Kidney (tissue), 13 donors: ENCODE measurements at regions not wholly inside any gene's neighbourhood (a gene's known extent, or its start where the extent isn't known, plus 50 kb on each side); places are given as distances from the start of the nearest gene placed in this dataset.

ENCODE experiments used
- DNase-seq, 5 donors: peaks; one replicate each; pipeline ENCODE4 v3.0.0-alpha.2; 2013 to 2020
- FAIRE-seq: peaks from 2 replicates; lab custom pipeline; 2012; peaks lifted over from hg19 to GRCh38; lab: Jason Lieb, UNC
- H3K27ac ChIP-seq, 2 donors: one replicate each; pipeline ENCODE4 v1.7.0; 2013; ENCODE audit warnings: low read depth in 2 of 2, low read length in 2 of 2, inconsistent platforms in 1 of 2
- H3K27me3 ChIP-seq: one replicate; pipeline ENCODE4 v1.7.1; 2013; ENCODE audit warnings: low read length, inconsistent platforms; ENCODE audit not compliant: control insufficient read depth, insufficient read depth
- H3K36me3 ChIP-seq, 3 donors: one replicate each; pipeline versions ENCODE4 v1.7.0 to v1.7.1; 2013; ENCODE audit warnings: low read length in 3 of 3, control low read depth in 1 of 3, inconsistent platforms in 1 of 3; ENCODE audit not compliant: insufficient read depth in 3 of 3, control insufficient read depth in 2 of 3
- H3K4me1 ChIP-seq, 3 donors: one replicate each; pipeline versions ENCODE4 v1.7.0 to v1.7.1; 2013; ENCODE audit warnings: low read length in 3 of 3, inconsistent platforms in 1 of 3, low read depth in 1 of 3; ENCODE audit not compliant: control insufficient read depth in 2 of 3, insufficient read depth in 2 of 3
- H3K4me3 ChIP-seq, 3 donors: one replicate each; pipeline versions ENCODE4 v1.7.0 to v1.8.1; 2013; ENCODE audit warnings: low read length in 3 of 3, control low read depth in 1 of 3, inconsistent platforms in 1 of 3
- H3K9ac ChIP-seq, 3 donors: one replicate each; pipeline versions ENCODE4 v1.7.0 to v1.7.1; 2013; ENCODE audit warnings: low read length in 3 of 3, control low read depth in 1 of 3, inconsistent platforms in 1 of 3
- H3K9me3 ChIP-seq, 3 donors: one replicate each; pipeline versions ENCODE4 v1.7.0 to v1.7.1; 2013; ENCODE audit warnings: low read length in 3 of 3, control low read depth in 1 of 3, inconsistent platforms in 1 of 3; ENCODE audit not compliant: control insufficient read depth in 2 of 3, insufficient read depth in 1 of 3
- intact Hi-C: fragments of 100-400 bp; cut with DNase I; formaldehyde crosslinking; loops from one replicate; pipeline ENCODE4 v1.11.1; 2022
- TF ChIP-seq, protein P1 (sequence below): IDR thresholded peaks from 3 replicates; pipeline ENCODE4 v1.5.1; 2012; ENCODE audit warnings: mild to moderate bottlenecking, moderate library complexity, borderline replicate concordance; ENCODE audit not compliant: insufficient read depth; ENCODE audit errors: extremely low read depth
- donor health status: control.
- donor health status: control.
- donor health status: control.
- donor health status: control.
- donor health status: control.
- donor health status: DM: yes; HTN: yes; CAD: no.
- donor health status: Normal renal cell carcinoma (clear cell type).

DNA sequence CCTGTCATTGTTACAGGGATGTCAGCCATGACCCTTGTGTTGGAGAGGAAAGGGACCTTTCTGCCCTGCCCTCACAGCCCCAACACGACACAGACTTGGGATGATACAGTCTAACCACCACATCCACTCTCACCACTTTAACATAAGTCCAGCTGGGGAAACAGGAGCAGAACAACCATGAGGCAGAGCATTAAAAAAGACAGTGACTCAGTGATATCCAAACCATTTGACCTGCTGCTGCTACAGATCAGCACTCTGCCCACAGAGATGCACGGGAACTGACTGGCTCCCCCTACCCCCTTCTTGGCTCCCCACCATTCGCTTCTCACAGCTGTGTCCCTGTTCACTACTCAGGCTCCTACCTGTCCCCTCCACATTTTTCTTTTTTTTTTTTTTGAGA is 458.6 kb downstream of the ZNF608 start:
- DNase-seq (no peak), FAIRE-seq (no peak)
- Histone ChIP-seq H3K27me3 (no peaks in the 10 kb centered on the region), H3K9me3 (no peaks in the 10 kb centered on the region), H3K9ac (no peak overlapping the region), H3K36me3 (no peaks in the 10 kb centered on the region), H3K4me1 (no peaks in the 10 kb centered on the region), H3K4me3 (no peak overlapping the region), H3K27ac (no peak overlapping the region)
- intact Hi-C loops = no loop called here
- TF ChIP-seq, protein P1, sequence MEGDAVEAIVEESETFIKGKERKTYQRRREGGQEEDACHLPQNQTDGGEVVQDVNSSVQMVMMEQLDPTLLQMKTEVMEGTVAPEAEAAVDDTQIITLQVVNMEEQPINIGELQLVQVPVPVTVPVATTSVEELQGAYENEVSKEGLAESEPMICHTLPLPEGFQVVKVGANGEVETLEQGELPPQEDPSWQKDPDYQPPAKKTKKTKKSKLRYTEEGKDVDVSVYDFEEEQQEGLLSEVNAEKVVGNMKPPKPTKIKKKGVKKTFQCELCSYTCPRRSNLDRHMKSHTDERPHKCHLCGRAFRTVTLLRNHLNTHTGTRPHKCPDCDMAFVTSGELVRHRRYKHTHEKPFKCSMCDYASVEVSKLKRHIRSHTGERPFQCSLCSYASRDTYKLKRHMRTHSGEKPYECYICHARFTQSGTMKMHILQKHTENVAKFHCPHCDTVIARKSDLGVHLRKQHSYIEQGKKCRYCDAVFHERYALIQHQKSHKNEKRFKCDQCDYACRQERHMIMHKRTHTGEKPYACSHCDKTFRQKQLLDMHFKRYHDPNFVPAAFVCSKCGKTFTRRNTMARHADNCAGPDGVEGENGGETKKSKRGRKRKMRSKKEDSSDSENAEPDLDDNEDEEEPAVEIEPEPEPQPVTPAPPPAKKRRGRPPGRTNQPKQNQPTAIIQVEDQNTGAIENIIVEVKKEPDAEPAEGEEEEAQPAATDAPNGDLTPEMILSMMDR = no peak

GRCh38 chr5:124285733-124286132 is 460.7 kb downstream of the ZNF608 start:
- H3K4me1 ChIP-seq = no peaks in the 10 kb centered on the region
- no peak overlapping the region for H3K4me3 ChIP-seq
- H3K9ac ChIP-seq = no peak overlapping the region
- TF ChIP-seq, protein P1 = no peak
- no peaks in the 10 kb centered on the region for H3K9me3 ChIP-seq
- FAIRE-seq (no peak), DNase-seq (peak in 1 of 5 donors; percentile 27)
- intact Hi-C loops = no loop called here
- no peaks in the 10 kb centered on the region for H3K36me3 ChIP-seq
- H3K27me3 ChIP-seq = no peaks in the 10 kb centered on the region
- no peak overlapping the region for H3K27ac ChIP-seq

GRCh38 chr5:124285071-124285470 is 461.4 kb downstream of the ZNF608 start:
- intact Hi-C loops = no loop called here
- FAIRE-seq = no peak
- H3K4me1 ChIP-seq = no peaks in the 10 kb centered on the region
- no peak overlapping the region for H3K4me3 ChIP-seq
- no peaks in the 10 kb centered on the region for H3K36me3 ChIP-seq
- H3K27ac ChIP-seq = no peak overlapping the region
- H3K9me3 ChIP-seq = no peaks in the 10 kb centered on the region
- no peaks in the 10 kb centered on the region for H3K27me3 ChIP-seq
- peak in 1 of 5 donors; percentile 18 for DNase-seq
- H3K9ac ChIP-seq = no peak overlapping the region
- TF ChIP-seq, protein P1 = no peak

- H3K4me1 ChIP-seq = no peaks in the 10 kb centered on the region
- no peaks in the 10 kb centered on the region for H3K9me3 ChIP-seq
- no peak overlapping the region for H3K4me3 ChIP-seq
- no peak for DNase-seq
- TF ChIP-seq, protein P1 = no peak
- H3K9ac ChIP-seq = no peak overlapping the region
- no peak for FAIRE-seq
- no peak overlapping the region for H3K27ac ChIP-seq
- H3K27me3 ChIP-seq = no peaks in the 10 kb centered on the region
- H3K36me3 ChIP-seq = no peaks in the 10 kb centered on the region
- intact Hi-C loops = no loop called here
Measured at GRCh38 chr5:124283031-124283430, 463.4 kb downstream of the ZNF608 start.
